HepG2 (cell line): ENCODE measurements at regions not wholly inside any gene's neighbourhood (a gene's known extent, or its start where the extent isn't known, plus 50 kb on each side); places are given as distances from the start of the nearest gene placed in this dataset.

Experiments
- CHD2 ChIP-seq: IDR thresholded peaks from 2 replicates; pipeline ENCODE4 v1.6.1; 2011; ENCODE audit warnings: low read depth, low read length, improper control_type of control experiment
- GZF1 ChIP-seq: sonication (generic); formaldehyde crosslinking; IDR thresholded peaks from 2 replicates; pipeline ENCODE4 v1.5.1; 2020; ENCODE audit warnings: mild to moderate bottlenecking, missing genetic modification reagents
- POLR2A ChIP-seq, 2 experiments: IDR thresholded peaks; 2 replicates each; pipeline ENCODE4 v1.6.1; 2011; ENCODE audit warnings: low read depth in 2 of 2, low read length in 2 of 2, mild to moderate bottlenecking in 1 of 2, moderate library complexity in 1 of 2; ENCODE audit not compliant: insufficient read depth in 1 of 2
- SMAD1 ChIP-seq: sonication (generic); formaldehyde crosslinking; IDR thresholded peaks from 2 replicates; pipeline ENCODE4 v1.4.0; 2020; ENCODE audit warnings: missing genetic modification reagents, low read depth, mild to moderate bottlenecking, borderline replicate concordance
- ZBTB20 ChIP-seq: sonication (generic); formaldehyde crosslinking; IDR thresholded peaks from 2 replicates; pipeline ENCODE4 v1.8.1; 2023; ENCODE audit warnings: missing genetic modification reagents, low read depth, mild to moderate bottlenecking, borderline replicate concordance
- TF ChIP-seq, protein P1 (sequence below): sonication (generic); formaldehyde crosslinking; IDR thresholded peaks from 2 replicates; pipeline ENCODE4 v1.4.0; 2020; ENCODE audit warnings: missing genetic modification reagents; ENCODE audit errors: not compliant biosample characterization

DNA sequence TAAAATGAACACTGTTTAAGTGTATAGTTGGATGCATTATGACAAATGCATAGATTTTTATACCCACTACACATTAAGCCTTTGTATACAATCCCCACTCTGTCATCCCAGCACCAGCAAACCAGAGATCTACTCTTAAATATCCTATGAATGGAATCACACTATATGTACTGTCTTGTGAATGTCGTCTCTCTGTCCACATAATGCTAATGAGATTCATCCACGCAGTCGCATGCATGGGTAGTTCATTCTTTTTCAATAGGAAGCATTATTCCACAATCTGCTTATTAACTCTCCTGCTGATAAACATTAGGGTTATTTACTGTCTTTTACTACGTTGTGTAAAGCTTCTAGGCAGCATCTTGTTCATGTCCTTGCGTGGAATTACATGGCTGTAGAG, 892.3 kb downstream of the LTN1 start:
- TF ChIP-seq POLR2A (IDR thresholded peaks at IDR 0.05; ENCODE audit: insufficient read depth in 1 of 2, low read depth in 2 of 2, low read length in 2 of 2), result no peak
- TF ChIP-seq SMAD1 (CRISPR knock-in tag), result no peak
- TF ChIP-seq GZF1 (CRISPR knock-in tag), result no peak
- TF ChIP-seq, protein P1, sequence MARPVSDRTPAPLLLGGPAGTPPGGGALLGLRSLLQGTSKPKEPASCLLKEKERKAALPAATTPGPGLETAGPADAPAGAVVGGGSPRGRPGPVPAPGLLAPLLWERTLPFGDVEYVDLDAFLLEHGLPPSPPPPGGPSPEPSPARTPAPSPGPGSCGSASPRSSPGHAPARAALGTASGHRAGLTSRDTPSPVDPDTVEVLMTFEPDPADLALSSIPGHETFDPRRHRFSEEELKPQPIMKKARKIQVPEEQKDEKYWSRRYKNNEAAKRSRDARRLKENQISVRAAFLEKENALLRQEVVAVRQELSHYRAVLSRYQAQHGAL (CRISPR knock-in tag), result no peak
- no peak for TF ChIP-seq ZBTB20 (CRISPR knock-in tag)
- TF ChIP-seq CHD2, result no peak
